HEK293 (cell line): ENCODE measurements at regions not wholly inside any gene's neighbourhood (a gene's known extent, or its start where the extent isn't known, plus 50 kb on each side); places are given as distances from the start of the nearest gene placed in this dataset.

Experiments
- CTCF ChIA-PET: fragments of 350-600 bp; formaldehyde crosslinking; extraction: SDS; loops from one replicate; lab custom pipeline; 2021; ENCODE audit warnings: antibody characterized with exemption; lab: Yijun Ruan, JAX
- POLR2A ChIA-PET: fragments of 300-600 bp; formaldehyde crosslinking; extraction: SDS; loops from one replicate; lab custom pipeline; 2020; ENCODE audit warnings: antibody characterized with exemption, inconsistent platforms; lab: Yijun Ruan, JAX
- H3K27ac ChIP-seq: fragments of 200-500 bp; sonication (Bioruptor generic); 2 replicates; pipeline ENCODE4 v1.5.1; 2014; ENCODE audit warnings: low read depth, low read length, control low read depth, inconsistent platforms; ENCODE audit errors: extremely low read depth
- H3K36me3 ChIP-seq, 2 experiments: fragments of 200-500 bp in 1 of 2; sonication (Bioruptor generic) in 1 of 2; 1 replicate in 1 of 2; 2 replicates in 1 of 2; pipeline ENCODE4 v1.5.1; 2014 to 2017; ENCODE audit warnings: inconsistent platforms in 2 of 2, low read length in 2 of 2; ENCODE audit not compliant: control insufficient read depth in 2 of 2, insufficient read depth in 1 of 2
- H3K4me1 ChIP-seq: fragments of 200-500 bp; sonication (Bioruptor generic); 2 replicates; pipeline ENCODE4 v1.5.1; 2014; ENCODE audit warnings: mild to moderate bottlenecking, low read length, inconsistent platforms; ENCODE audit not compliant: control insufficient read depth, insufficient read depth
- H3K4me3 ChIP-seq: 2 replicates; pipeline ENCODE4 v1.5.1; 2011; ENCODE audit warnings: low read depth, mild to moderate bottlenecking, control low read depth, low read length, moderate library complexity
- H3K9me3 ChIP-seq: fragments of 200-500 bp; sonication (Bioruptor generic); 2 replicates; pipeline ENCODE4 v1.5.1; 2014; ENCODE audit warnings: low read depth, low read length, inconsistent platforms; ENCODE audit not compliant: control insufficient read depth, insufficient read depth
- BCL11A ChIP-seq: fragments of 450-650 bp; formaldehyde crosslinking; IDR thresholded peaks from 2 replicates; pipeline ENCODE4 v1.5.1; 2016; ENCODE audit warnings: low read depth, missing biosample characterization, missing genetic modification characterization
- KLF1 ChIP-seq: fragments of 450-650 bp; formaldehyde crosslinking; IDR thresholded peaks from 2 replicates; pipeline ENCODE4 v1.5.1; 2016; ENCODE audit warnings: missing biosample characterization, missing genetic modification characterization
- KLF7 ChIP-seq: fragments of 450-650 bp; formaldehyde crosslinking; IDR thresholded peaks from 2 replicates; pipeline ENCODE4 v1.5.1; 2016; ENCODE audit warnings: missing biosample characterization, missing genetic modification characterization, borderline replicate concordance
- MYNN ChIP-seq: fragments of 450-650 bp; formaldehyde crosslinking; IDR thresholded peaks from 2 replicates; pipeline ENCODE4 v1.5.1; 2016; ENCODE audit warnings: missing biosample characterization, missing genetic modification characterization, borderline replicate concordance
- MZF1 ChIP-seq: fragments of 450-650 bp; formaldehyde crosslinking; IDR thresholded peaks from 2 replicates; pipeline ENCODE4 v1.5.1; 2017; ENCODE audit warnings: missing biosample characterization, missing genetic modification characterization, borderline replicate concordance
- OSR2 ChIP-seq: fragments of 450-650 bp; formaldehyde crosslinking; IDR thresholded peaks from 2 replicates; pipeline ENCODE4 v1.5.1; 2016; ENCODE audit warnings: missing biosample characterization, missing genetic modification characterization
- SP7 ChIP-seq: fragments of 450-650 bp; formaldehyde crosslinking; IDR thresholded peaks from 2 replicates; pipeline ENCODE4 v1.5.1; 2016; ENCODE audit warnings: missing biosample characterization, missing genetic modification characterization
- TCF7L2 ChIP-seq: IDR thresholded peaks from 2 replicates; pipeline ENCODE4 v1.6.1; 2011; ENCODE audit warnings: low read depth, mild to moderate bottlenecking, inconsistent platforms, low read length, moderate library complexity, borderline replicate concordance
- ZNF112 ChIP-seq: fragments of 450-650 bp; formaldehyde crosslinking; IDR thresholded peaks from 2 replicates; pipeline ENCODE4 v1.5.0; 2017; ENCODE audit warnings: missing biosample characterization, missing genetic modification characterization
- ZNF133 ChIP-seq: fragments of 450-650 bp; formaldehyde crosslinking; IDR thresholded peaks from 2 replicates; pipeline ENCODE4 v1.5.1; 2016; ENCODE audit warnings: missing biosample characterization, missing genetic modification characterization
- ZNF19 ChIP-seq: fragments of 450-650 bp; formaldehyde crosslinking; IDR thresholded peaks from 2 replicates; pipeline ENCODE4; 2016; ENCODE audit warnings: missing biosample characterization, missing genetic modification characterization, low read depth
- ZNF350 ChIP-seq: fragments of 450-650 bp; formaldehyde crosslinking; IDR thresholded peaks from 2 replicates; pipeline ENCODE4 v1.5.0; 2017; ENCODE audit warnings: missing biosample characterization, mild to moderate bottlenecking, missing genetic modification characterization
- ZNF366 ChIP-seq: fragments of 450-650 bp; formaldehyde crosslinking; conservative IDR thresholded peaks from 2 replicates; pipeline ENCODE4 v1.5.1; 2016; ENCODE audit warnings: missing biosample characterization, missing genetic modification characterization
- ZNF394 ChIP-seq: fragments of 450-650 bp; formaldehyde crosslinking; IDR thresholded peaks from 2 replicates; pipeline ENCODE4 v1.5.1; 2016; ENCODE audit warnings: missing biosample characterization, missing genetic modification characterization, mild to moderate bottlenecking, moderate library complexity, borderline replicate concordance
- ZNF544 ChIP-seq: fragments of 450-650 bp; formaldehyde crosslinking; IDR thresholded peaks from 2 replicates; pipeline ENCODE4 v1.5.0; 2017; ENCODE audit warnings: missing biosample characterization, missing genetic modification characterization
- ZNF558 ChIP-seq: fragments of 450-650 bp; formaldehyde crosslinking; IDR thresholded peaks from 2 replicates; pipeline ENCODE4 v1.5.1; 2016; ENCODE audit warnings: missing biosample characterization, missing genetic modification characterization
- ZNF600 ChIP-seq: fragments of 450-650 bp; formaldehyde crosslinking; IDR thresholded peaks from 2 replicates; pipeline ENCODE4 v1.5.1; 2016; ENCODE audit warnings: missing biosample characterization, missing genetic modification characterization
- ZNF660 ChIP-seq: fragments of 450-650 bp; IDR thresholded peaks from 2 replicates; pipeline ENCODE4 v1.5.1; 2018; ENCODE audit warnings: missing biosample characterization, mild to moderate bottlenecking, missing genetic modification characterization
- ZNF837 ChIP-seq: fragments of 450-650 bp; formaldehyde crosslinking; IDR thresholded peaks from 2 replicates; pipeline ENCODE4 v1.5.1; 2016; ENCODE audit warnings: missing biosample characterization, missing genetic modification characterization
- TF ChIP-seq, protein P1 (sequence below): fragments of 450-650 bp; formaldehyde crosslinking; conservative IDR thresholded peaks from 2 replicates; pipeline ENCODE4 v1.5.1; 2016; ENCODE audit warnings: low read depth, missing biosample characterization, missing genetic modification characterization
- TF ChIP-seq, protein P2 (sequence below): fragments of 450-650 bp; formaldehyde crosslinking; IDR thresholded peaks from 2 replicates; pipeline ENCODE4 v1.5.1; 2016; ENCODE audit warnings: missing biosample characterization, missing genetic modification characterization

DNA sequence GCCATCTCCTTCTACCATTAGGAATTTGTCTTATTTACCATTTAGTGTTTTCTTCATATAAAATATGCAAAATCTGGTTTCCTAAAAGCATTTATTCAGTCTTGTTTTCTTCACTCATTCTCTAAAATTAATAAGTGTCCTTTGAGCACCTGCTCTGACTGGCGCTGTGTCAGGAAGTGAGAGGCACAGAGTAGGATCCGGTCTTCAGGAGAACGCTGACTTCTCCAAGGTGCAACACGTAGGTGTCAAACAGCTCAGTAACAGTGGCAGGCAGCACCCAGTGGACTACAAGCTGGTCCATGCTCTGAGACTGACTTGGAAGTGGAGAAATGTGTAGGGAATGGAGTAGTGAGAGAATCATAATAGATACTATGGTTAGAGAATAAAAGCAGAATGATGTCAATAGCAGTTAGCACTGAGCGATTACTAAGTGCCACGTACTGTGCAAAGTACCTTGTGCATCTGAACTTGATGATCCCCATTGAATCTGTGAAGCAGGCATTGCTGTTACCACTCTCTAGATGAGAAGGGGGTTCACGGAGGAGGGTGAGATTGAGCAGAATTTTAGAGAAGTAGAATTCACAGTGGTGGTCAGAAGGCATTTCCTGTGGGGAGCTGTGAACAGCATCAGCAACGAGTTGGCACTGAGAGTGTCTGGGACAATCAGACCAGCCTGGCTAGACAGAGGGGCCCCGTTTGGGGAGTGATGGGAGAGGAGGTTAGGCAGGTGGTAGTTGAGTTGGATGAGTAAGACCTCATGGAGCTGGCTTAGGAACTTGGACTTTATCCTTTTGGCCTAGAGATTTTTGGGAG lies 569.8 kb downstream of the QKI start (continued):
- TF ChIP-seq, protein P1, sequence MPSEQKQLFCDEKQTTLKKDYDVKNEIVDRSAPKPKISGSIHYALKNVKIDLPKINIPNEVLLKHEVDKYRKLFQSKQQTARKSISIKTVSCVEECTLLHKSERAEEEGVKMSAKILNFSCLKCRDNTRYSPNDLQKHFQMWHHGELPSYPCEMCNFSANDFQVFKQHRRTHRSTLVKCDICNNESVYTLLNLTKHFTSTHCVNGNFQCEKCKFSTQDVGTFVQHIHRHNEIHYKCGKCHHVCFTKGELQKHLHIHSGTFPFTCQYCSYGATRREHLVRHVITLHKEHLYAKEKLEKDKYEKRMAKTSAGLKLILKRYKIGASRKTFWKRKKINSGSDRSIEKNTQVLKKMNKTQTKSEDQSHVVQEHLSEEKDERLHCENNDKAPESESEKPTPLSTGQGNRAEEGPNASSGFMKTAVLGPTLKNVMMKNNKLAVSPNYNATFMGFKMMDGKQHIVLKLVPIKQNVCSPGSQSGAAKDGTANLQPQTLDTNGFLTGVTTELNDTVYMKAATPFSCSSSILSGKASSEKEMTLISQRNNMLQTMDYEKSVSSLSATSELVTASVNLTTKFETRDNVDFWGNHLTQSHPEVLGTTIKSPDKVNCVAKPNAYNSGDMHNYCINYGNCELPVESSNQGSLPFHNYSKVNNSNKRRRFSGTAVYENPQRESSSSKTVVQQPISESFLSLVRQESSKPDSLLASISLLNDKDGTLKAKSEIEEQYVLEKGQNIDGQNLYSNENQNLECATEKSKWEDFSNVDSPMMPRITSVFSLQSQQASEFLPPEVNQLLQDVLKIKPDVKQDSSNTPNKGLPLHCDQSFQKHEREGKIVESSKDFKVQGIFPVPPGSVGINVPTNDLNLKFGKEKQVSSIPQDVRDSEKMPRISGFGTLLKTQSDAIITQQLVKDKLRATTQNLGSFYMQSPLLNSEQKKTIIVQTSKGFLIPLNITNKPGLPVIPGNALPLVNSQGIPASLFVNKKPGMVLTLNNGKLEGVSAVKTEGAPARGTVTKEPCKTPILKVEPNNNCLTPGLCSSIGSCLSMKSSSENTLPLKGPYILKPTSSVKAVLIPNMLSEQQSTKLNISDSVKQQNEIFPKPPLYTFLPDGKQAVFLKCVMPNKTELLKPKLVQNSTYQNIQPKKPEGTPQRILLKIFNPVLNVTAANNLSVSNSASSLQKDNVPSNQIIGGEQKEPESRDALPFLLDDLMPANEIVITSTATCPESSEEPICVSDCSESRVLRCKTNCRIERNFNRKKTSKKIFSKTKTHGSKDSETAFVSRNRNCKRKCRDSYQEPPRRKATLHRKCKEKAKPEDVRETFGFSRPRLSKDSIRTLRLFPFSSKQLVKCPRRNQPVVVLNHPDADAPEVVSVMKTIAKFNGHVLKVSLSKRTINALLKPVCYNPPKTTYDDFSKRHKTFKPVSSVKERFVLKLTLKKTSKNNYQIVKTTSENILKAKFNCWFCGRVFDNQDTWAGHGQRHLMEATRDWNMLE (tag by site-specific recombination): no peak
- TF ChIP-seq OSR2 (no peak), MYNN (no peak), BCL11A (no peak), ZNF837 (tag by site-specific recombination) (no peak)

DNA sequence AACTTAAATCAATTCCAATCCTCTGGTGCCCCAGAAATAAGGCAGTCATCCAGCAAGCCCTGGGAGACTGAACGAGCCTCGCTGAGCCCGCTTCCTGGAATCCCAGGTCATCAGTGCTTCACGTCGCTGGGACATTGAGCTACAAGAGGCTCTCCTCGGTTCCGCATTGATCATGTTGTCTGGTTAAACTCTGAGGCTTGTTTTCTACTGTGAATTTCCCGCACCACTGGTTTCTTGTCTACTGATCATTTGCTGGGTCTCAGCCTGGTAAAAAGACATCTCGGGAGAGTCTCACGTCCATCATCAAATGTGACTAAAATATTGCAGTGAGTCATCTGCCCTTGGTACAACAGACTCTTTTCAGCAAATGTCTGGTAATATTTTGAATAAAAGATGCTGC lies 569.2 kb downstream of the QKI start:
- POLR2A ChIA-PET: no interaction called here
- H3K4me1 ChIP-seq: no peaks in the 10 kb centered on the region
- no peak overlapping the region for H3K27ac ChIP-seq
- no peaks in the 10 kb centered on the region for H3K36me3 ChIP-seq
- TF ChIP-seq KLF1 (no peak), KLF7 (tag by site-specific recombination) (no peak), MZF1 (tag by site-specific recombination) (no peak), ZNF558 (tag by site-specific recombination) (no peak), ZNF600 (tag by site-specific recombination) (no peak), ZNF544 (tag by site-specific recombination) (no peak), ZNF19 (tag by site-specific recombination) (no peak), SP7 (tag by site-specific recombination) (no peak), TCF7L2 (no peak), ZNF112 (tag by site-specific recombination) (no peak), ZNF366 (tag by site-specific recombination) (no peak), ZNF660 (tag by site-specific recombination) (no peak)
- TF ChIP-seq, protein P2, sequence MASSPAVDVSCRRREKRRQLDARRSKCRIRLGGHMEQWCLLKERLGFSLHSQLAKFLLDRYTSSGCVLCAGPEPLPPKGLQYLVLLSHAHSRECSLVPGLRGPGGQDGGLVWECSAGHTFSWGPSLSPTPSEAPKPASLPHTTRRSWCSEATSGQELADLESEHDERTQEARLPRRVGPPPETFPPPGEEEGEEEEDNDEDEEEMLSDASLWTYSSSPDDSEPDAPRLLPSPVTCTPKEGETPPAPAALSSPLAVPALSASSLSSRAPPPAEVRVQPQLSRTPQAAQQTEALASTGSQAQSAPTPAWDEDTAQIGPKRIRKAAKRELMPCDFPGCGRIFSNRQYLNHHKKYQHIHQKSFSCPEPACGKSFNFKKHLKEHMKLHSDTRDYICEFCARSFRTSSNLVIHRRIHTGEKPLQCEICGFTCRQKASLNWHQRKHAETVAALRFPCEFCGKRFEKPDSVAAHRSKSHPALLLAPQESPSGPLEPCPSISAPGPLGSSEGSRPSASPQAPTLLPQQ (tag by site-specific recombination): no peak
- CTCF ChIA-PET: no interaction called here
- no peak overlapping the region for H3K4me3 ChIP-seq
- no peaks in the 10 kb centered on the region for H3K9me3 ChIP-seq

DNA sequence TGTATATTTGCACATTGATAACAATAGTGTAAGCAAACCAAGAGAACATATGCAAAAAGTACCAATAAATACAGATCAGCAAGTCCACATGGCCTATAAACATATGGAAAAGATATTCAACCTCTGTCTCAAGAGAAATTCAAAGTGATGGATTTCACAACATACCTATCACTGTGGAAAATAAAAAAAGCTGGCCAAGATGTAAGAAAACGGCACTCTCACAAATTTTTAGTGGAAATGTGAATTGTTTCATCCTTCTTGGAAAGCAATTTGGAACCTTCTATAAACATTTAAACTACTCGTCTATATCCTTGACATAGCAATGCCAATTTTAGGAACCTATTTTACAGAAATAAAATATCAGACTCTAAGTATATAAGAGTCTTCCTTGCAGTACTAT lies 559.8 kb downstream of the QKI start:
- Histone ChIP-seq H3K27ac (no peak overlapping the region), H3K9me3 (no peaks in the 10 kb centered on the region), H3K4me1 (no peaks in the 10 kb centered on the region), H3K4me3 (no peak overlapping the region), H3K36me3 (no peaks in the 10 kb centered on the region)
- TF ChIP-seq ZNF350 (tag by site-specific recombination) (no peak), ZNF133 (no peak), ZNF394 (tag by site-specific recombination) (no peak)
- CTCF ChIA-PET: no interaction called here
- POLR2A ChIA-PET: no interaction called here
